Duodenal mucosa (tissue), 2 donors: ENCODE measurements at regions not wholly inside any gene's neighbourhood (a gene's known extent, or its start where the extent isn't known, plus 50 kb on each side); places are given as distances from the start of the nearest gene placed in this dataset.

Experiments
- H3K27ac ChIP-seq: one replicate; pipeline ENCODE4 v1.7.0; 2013; ENCODE audit warnings: low read depth, low read length
- H3K27me3 ChIP-seq, 2 donors: one replicate each; pipeline ENCODE4 v1.7.0; 2013; ENCODE audit warnings: low read length in 2 of 2, control low read depth in 1 of 2; ENCODE audit not compliant: insufficient read depth in 2 of 2, control insufficient read depth in 1 of 2
- H3K36me3 ChIP-seq, 2 donors: one replicate each; pipeline ENCODE4 v1.7.0; 2013; ENCODE audit warnings: low read length in 2 of 2, control low read depth in 1 of 2; ENCODE audit not compliant: insufficient read depth in 2 of 2, control insufficient read depth in 1 of 2
- H3K4me1 ChIP-seq, 2 donors: one replicate each; pipeline ENCODE4 v1.7.0; 2013; ENCODE audit warnings: low read length in 2 of 2, control low read depth in 1 of 2; ENCODE audit not compliant: insufficient read depth in 2 of 2, control insufficient read depth in 1 of 2
- H3K4me3 ChIP-seq, 2 donors: one replicate each; pipeline ENCODE4 v1.7.0; 2013; ENCODE audit warnings: low read length in 2 of 2, low read depth in 1 of 2
- H3K9ac ChIP-seq, 2 donors: one replicate each; pipeline ENCODE4 v1.7.0; 2013; ENCODE audit warnings: low read length in 2 of 2, low read depth in 1 of 2
- H3K9me3 ChIP-seq, 2 donors: one replicate each; pipeline ENCODE4 v1.7.0; 2013; ENCODE audit warnings: low read length in 2 of 2, control low read depth in 1 of 2; ENCODE audit not compliant: control insufficient read depth in 1 of 2

DNA sequence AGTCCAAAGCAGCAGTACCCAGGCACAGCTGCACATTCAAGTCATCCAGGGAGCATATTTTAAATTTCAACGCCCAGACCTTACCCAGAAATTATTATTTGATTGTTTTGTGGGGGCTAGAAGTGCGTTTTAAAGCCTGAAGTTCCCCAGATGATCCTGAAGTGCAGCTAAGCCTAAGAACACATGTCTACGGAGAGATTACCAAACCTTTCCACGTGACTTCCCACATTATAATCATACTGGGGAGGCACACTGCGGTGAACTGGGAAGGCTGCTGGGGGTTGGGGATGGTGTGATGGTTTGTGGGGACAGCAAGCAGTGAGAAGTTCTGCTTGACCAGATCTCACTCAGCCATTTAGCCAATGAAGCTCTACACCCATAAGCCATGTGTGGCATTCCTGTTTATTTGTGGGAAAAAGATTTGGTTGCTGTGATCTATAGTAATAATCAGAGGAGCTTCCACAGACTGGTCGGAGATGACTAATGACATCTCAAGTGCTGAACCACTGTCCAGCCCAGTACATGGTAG, 93.4 kb upstream of the CDH6 start:
- Histone ChIP-seq H3K9me3 (no peaks in the 10 kb centered on the region), H3K9ac (no peak overlapping the region)

GRCh38 chr5:31098811-31099210, 94.7 kb upstream of the CDH6 start:
- Histone ChIP-seq H3K4me1 (peaks cover 0 to 4% of the 10 kb centered on the region in 2 donors), H3K9ac (no peak overlapping the region), H3K4me3 (no peak overlapping the region), H3K36me3 (no peaks in the 10 kb centered on the region), H3K27ac (no peak overlapping the region), H3K9me3 (no peaks in the 10 kb centered on the region), H3K27me3 (no peaks in the 10 kb centered on the region)

More for the DNA sequence above, 93.4 kb upstream of the CDH6 start:
- no peaks in the 10 kb centered on the region for H3K27me3 ChIP-seq
- H3K27ac ChIP-seq: no peak overlapping the region
- H3K4me3 ChIP-seq: no peak overlapping the region
- H3K4me1 ChIP-seq: peaks cover 0 to 4% of the 10 kb centered on the region in 2 donors
- no peaks in the 10 kb centered on the region for H3K36me3 ChIP-seq

DNA sequence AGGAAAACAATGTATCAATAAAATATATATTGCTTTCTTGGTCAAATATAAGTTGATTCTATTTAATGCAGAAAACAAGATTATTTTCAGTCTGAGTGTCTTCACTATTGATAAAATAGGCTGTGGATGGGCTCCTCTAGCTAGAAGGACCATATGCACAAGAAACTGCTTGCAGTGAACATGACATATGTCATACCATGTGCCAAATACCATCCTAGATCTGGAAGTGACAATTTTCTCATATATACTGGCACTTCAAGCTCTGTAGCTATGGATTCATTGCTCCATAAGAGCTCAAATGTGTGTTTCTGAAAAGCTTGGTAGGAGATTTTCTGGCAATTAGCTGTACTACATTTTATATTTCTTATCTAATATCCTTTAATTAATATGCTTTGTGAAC, 95.6 kb upstream of the CDH6 start:
- Histone ChIP-seq H3K4me1 (peaks cover 0 to 4% of the 10 kb centered on the region in 2 donors), H3K4me3 (no peak overlapping the region), H3K36me3 (no peaks in the 10 kb centered on the region), H3K9ac (no peak overlapping the region), H3K27me3 (no peaks in the 10 kb centered on the region), H3K27ac (no peak overlapping the region), H3K9me3 (no peaks in the 10 kb centered on the region)

DNA sequence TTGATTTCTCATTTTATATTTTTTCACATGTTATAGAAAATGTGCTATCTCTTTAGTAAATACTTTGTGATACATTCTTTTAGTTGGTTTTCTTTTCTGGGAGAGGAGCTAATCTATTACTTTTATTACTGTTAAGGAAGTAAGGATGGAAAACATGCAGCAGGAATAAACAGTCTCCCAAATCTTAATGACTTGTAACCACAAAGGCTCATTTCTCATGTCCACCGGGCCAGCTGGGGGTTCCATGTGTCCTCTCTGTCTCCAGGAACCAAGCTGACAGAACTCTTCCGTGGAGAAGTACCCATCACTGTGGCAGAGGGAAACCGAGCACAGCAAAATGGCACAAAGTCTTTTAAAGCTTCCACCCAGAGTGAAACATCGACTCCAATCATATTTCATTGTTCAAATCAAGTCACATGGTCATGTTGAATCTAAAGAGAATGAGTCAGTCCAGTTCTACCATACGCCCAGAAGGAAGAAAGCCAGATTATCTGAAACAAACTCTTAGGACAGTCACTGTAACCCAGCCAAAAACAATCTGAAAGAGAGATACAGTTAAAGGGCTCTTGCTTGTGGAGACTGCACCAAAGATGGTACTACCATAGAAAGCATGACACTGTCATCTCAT, 97.1 kb upstream of the CDH6 start:
- H3K27me3 ChIP-seq: no peaks in the 10 kb centered on the region
- no peaks in the 10 kb centered on the region for H3K9me3 ChIP-seq
- peaks cover 0 to 4% of the 10 kb centered on the region in 2 donors for H3K4me1 ChIP-seq
- H3K9ac ChIP-seq: no peak overlapping the region
- no peaks in the 10 kb centered on the region for H3K36me3 ChIP-seq
- H3K27ac ChIP-seq: no peak overlapping the region
- H3K4me3 ChIP-seq: no peak overlapping the region

DNA sequence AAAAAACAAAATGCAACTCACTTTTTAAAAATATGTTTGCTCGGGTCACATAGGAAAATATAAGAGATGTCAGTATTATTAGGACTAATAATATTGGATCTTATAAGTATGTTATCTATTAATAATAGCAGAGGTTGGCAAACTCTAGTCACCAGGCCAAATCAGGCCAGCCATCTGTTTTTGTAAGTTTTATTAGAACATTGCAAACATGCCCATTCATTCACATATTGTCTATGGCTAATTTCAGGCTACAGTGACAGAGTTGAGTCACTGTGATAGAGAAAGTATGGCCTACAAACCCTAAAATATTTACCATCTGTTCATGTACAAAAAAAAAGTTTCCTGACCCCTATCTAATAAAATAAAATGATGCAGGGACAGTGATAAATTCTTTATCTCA, 97.7 kb upstream of the CDH6 start:
- no peak overlapping the region for H3K27ac ChIP-seq
- no peaks in the 10 kb centered on the region for H3K36me3 ChIP-seq
- H3K4me3 ChIP-seq: no peak overlapping the region
- no peaks in the 10 kb centered on the region for H3K9me3 ChIP-seq
- H3K4me1 ChIP-seq: peaks cover 0 to 4% of the 10 kb centered on the region in 2 donors
- H3K9ac ChIP-seq: no peak overlapping the region
- no peaks in the 10 kb centered on the region for H3K27me3 ChIP-seq

DNA sequence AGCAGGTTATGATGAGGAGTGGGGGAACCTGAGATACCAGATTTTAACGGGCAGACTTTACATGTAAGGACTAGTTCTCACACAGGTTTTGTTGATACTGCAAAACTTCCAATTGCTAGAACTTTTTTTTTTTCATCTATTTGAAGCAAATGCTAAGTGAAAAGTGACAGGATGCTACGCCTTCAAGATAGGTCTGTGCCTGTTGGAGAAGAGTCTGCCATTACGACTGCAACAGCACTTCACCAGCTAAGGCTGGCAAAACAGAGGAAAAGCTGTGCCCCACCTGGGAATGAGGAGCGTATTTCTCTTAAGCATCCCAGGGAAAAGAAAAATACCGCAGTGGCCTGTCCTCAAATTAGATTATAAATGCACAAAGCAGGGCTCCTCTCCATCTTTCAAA, 102.0 kb upstream of the CDH6 start:
- H3K4me3 ChIP-seq: no peak overlapping the region
- H3K9me3 ChIP-seq: peaks cover 0 to 2% of the 10 kb centered on the region in 2 donors
- no peaks in the 10 kb centered on the region for H3K36me3 ChIP-seq
- H3K27ac ChIP-seq: no peak overlapping the region
- H3K9ac ChIP-seq: no peak overlapping the region
- H3K4me1 ChIP-seq: peaks cover 0 to 2% of the 10 kb centered on the region in 2 donors
- no peaks in the 10 kb centered on the region for H3K27me3 ChIP-seq

DNA sequence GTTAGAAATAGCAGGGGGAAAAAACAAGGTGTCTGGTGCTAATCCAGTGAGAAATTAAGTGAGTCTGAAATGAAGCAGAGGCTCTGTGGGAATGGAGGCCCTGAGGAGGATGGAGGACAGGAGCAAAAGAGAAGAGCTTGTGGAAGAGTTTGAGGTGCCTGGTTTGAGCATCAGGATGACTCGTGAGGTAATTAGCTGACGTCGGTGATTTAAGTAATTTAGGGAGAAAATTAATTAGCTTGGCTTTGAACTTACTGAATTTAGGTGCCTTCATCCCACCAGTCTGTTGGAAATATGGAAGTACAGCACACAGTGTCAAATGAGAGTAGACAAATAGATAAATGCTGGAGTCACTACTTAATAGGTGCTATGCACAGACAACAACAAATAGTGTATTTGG, 103.0 kb upstream of the CDH6 start:
- Histone ChIP-seq H3K36me3 (no peaks in the 10 kb centered on the region), H3K27me3 (no peaks in the 10 kb centered on the region), H3K27ac (no peak overlapping the region), H3K4me3 (no peak overlapping the region), H3K4me1 (no peaks in the 10 kb centered on the region), H3K9me3 (peaks cover 0 to 2% of the 10 kb centered on the region in 2 donors), H3K9ac (no peak overlapping the region)

GRCh38 chr5:31086839-31087415, 106.6 kb upstream of the CDH6 start:
- Histone ChIP-seq H3K36me3 (no peaks in the 10 kb centered on the region), H3K4me3 (no peak overlapping the region), H3K9ac (no peak overlapping the region), H3K4me1 (no peaks in the 10 kb centered on the region), H3K27ac (no peak overlapping the region), H3K27me3 (no peaks in the 10 kb centered on the region), H3K9me3 (peaks cover 0 to 2% of the 10 kb centered on the region in 2 donors)

GRCh38 chr5:31084871-31085270, 108.6 kb upstream of the CDH6 start:
- Histone ChIP-seq H3K9ac (no peak overlapping the region), H3K9me3 (peaks cover 0 to 2% of the 10 kb centered on the region in 2 donors), H3K4me1 (no peaks in the 10 kb centered on the region)

GRCh38 chr5:31083364-31083763, 110.1 kb upstream of the CDH6 start:
- Histone ChIP-seq H3K9ac (no peak overlapping the region), H3K27me3 (no peaks in the 10 kb centered on the region), H3K4me3 (no peak overlapping the region), H3K36me3 (no peaks in the 10 kb centered on the region), H3K9me3 (peaks cover 0 to 2% of the 10 kb centered on the region in 2 donors), H3K27ac (no peak overlapping the region), H3K4me1 (no peaks in the 10 kb centered on the region)

More at GRCh38 chr5:31084871-31085270, 108.6 kb upstream of the CDH6 start:
- H3K27me3 ChIP-seq: no peaks in the 10 kb centered on the region
- H3K4me3 ChIP-seq: no peak overlapping the region
- H3K36me3 ChIP-seq: no peaks in the 10 kb centered on the region
- no peak overlapping the region for H3K27ac ChIP-seq
